ENCODE measurements at regions not wholly inside any gene's neighbourhood (a gene's known extent, or its start where the extent isn't known, plus 50 kb on each side); places are given as distances from the start of the nearest gene placed in this dataset.

- TF ChIP-seq, protein P1, sequence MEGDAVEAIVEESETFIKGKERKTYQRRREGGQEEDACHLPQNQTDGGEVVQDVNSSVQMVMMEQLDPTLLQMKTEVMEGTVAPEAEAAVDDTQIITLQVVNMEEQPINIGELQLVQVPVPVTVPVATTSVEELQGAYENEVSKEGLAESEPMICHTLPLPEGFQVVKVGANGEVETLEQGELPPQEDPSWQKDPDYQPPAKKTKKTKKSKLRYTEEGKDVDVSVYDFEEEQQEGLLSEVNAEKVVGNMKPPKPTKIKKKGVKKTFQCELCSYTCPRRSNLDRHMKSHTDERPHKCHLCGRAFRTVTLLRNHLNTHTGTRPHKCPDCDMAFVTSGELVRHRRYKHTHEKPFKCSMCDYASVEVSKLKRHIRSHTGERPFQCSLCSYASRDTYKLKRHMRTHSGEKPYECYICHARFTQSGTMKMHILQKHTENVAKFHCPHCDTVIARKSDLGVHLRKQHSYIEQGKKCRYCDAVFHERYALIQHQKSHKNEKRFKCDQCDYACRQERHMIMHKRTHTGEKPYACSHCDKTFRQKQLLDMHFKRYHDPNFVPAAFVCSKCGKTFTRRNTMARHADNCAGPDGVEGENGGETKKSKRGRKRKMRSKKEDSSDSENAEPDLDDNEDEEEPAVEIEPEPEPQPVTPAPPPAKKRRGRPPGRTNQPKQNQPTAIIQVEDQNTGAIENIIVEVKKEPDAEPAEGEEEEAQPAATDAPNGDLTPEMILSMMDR (IDR thresholded peaks at IDR 0.05) = no peak
- no peak for TF ChIP-seq POLR2AphosphoS5 (IDR thresholded peaks at IDR 0.05)
- TF ChIP-seq POLR2A (IDR thresholded peaks at IDR 0.05) = no peak
- no peak for TF ChIP-seq EP300 (IDR thresholded peaks at IDR 0.05)
- Histone ChIP-seq H3K4me1 (peaks cover 0 to 8% (median 3%) of the 10 kb centered on the region in 4 donors), H3K9me3 (peaks cover 0 to under 1% (median 0%) of the 10 kb centered on the region in 4 donors), H3K36me3 (no peaks in the 10 kb centered on the region), H3K4me3 (no peak overlapping the region), H3K27me3 (no peaks in the 10 kb centered on the region), H3K27ac (no peak overlapping the region)
- intact Hi-C loops (cut with DNase I; ENCODE audit: low total_unique reads) = no loop called here
- DNase-seq = no peak
- WGBS, 5 donors = 79 to 87% (median 83%) methylated on average over 5 of the region's 5 CpGs
Measured at GRCh38 chr5:117299224-117299935, 724.8 kb upstream of the SEMA6A start.

DNA sequence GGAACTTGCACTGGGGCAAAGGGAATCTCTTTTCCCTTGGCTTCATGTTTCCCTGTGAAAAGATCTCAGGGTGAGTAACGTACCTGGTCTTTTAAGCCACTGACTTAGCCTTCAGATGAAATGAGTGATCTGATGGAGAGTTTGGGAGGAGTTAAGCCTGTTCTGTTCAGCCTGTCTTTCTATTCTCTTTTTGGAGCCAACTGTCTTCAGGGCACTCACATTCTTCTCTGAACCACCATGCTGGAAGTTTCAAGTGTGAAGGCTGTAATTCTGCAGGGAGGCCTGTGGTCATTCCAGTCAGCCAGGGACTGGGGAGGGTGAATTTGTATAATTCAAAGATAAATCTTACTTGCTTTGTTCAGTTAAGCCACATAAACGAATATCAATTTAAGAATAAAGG lies 722.2 kb upstream of the SEMA6A start:
- intact Hi-C loops (cut with DNase I; ENCODE audit: low total_unique reads) = no loop called here
- peaks cover 0 to 8% (median 3%) of the 10 kb centered on the region in 4 donors for H3K4me1 ChIP-seq
- H3K4me3 ChIP-seq = no peak overlapping the region
- H3K9me3 ChIP-seq = peaks cover 0 to 6% (median 4%) of the 10 kb centered on the region in 4 donors
- 71 to 81% (median 76%) methylated on average over 2 of the region's 2 CpGs for WGBS, 5 donors
- H3K27ac ChIP-seq = no peak overlapping the region
- TF ChIP-seq POLR2AphosphoS5 (IDR thresholded peaks at IDR 0.05) (no peak), POLR2A (IDR thresholded peaks at IDR 0.05) (no peak), EP300 (IDR thresholded peaks at IDR 0.05) (no peak)
- TF ChIP-seq, protein P1 (IDR thresholded peaks at IDR 0.05) = no peak
- no peaks in the 10 kb centered on the region for H3K36me3 ChIP-seq
- DNase-seq = no peak
- H3K27me3 ChIP-seq = no peaks in the 10 kb centered on the region

GRCh38 chr5:117295941-117296340 lies 721.3 kb upstream of the SEMA6A start:
- peaks cover 0 to 6% (median 4%) of the 10 kb centered on the region in 4 donors for H3K9me3 ChIP-seq
- intact Hi-C loops (cut with DNase I; ENCODE audit: low total_unique reads) = no loop called here
- H3K4me3 ChIP-seq = no peak overlapping the region
- no peaks in the 10 kb centered on the region for H3K27me3 ChIP-seq
- DNase-seq = no peak
- H3K4me1 ChIP-seq = peaks cover 0 to 8% (median 3%) of the 10 kb centered on the region in 4 donors
- TF ChIP-seq POLR2A (IDR thresholded peaks at IDR 0.05) (no peak), EP300 (IDR thresholded peaks at IDR 0.05) (no peak), POLR2AphosphoS5 (IDR thresholded peaks at IDR 0.05) (no peak)
- TF ChIP-seq, protein P1 (IDR thresholded peaks at IDR 0.05) = no peak
- no peaks in the 10 kb centered on the region for H3K36me3 ChIP-seq
- WGBS, 5 donors = 84 to 93% (median 90%) methylated on average over 1 of the region's 1 CpG
- H3K27ac ChIP-seq = no peak overlapping the region

GRCh38 chr5:117286813-117287212 lies 712.2 kb upstream of the SEMA6A start:
- Histone ChIP-seq H3K4me1 (no peaks in the 10 kb centered on the region), H3K36me3 (no peaks in the 10 kb centered on the region), H3K27me3 (no peaks in the 10 kb centered on the region), H3K9me3 (no peaks in the 10 kb centered on the region), H3K27ac (no peak overlapping the region), H3K4me3 (no peak overlapping the region)
- intact Hi-C loops (cut with DNase I; ENCODE audit: low total_unique reads) = no loop called here
- DNase-seq = no peak
- 42 to 79% (median 56%) methylated on average over 1 of the region's 1 CpG for WGBS, 5 donors
- TF ChIP-seq EP300 (IDR thresholded peaks at IDR 0.05) = no peak
- TF ChIP-seq, protein P1 (IDR thresholded peaks at IDR 0.05) = no peak
- no peak for TF ChIP-seq POLR2A (IDR thresholded peaks at IDR 0.05)
- TF ChIP-seq POLR2AphosphoS5 (IDR thresholded peaks at IDR 0.05) = no peak
